GM12878 (cell line): ENCODE measurements at regions not wholly inside any gene's neighbourhood (a gene's known extent, or its start where the extent isn't known, plus 50 kb on each side); places are given as distances from the start of the nearest gene placed in this dataset.

Experiments used
- ATAC-seq: fragments of 200-7000 bp; cut with Tn5 transposase; 3 replicates; pipeline ENCODE4 v1.9.1; 2020; ENCODE audit warnings: mild to moderate bottlenecking, moderate library complexity
- BruUV-seq: library from RNA; stranded (reverse); fragments of 400-500 nt; replicated peaks from 2 replicates; lab custom pipeline; 2021; lab: Mats Ljungman, UMichigan
- CTCF ChIA-PET: fragments of 300-600 bp; sonication (Branson Sonifier 250); formaldehyde crosslinking; extraction: SDS; loops from one replicate; lab custom pipeline; 2021; ENCODE audit warnings: inconsistent platforms; lab: Yijun Ruan, JAX
- POLR2A ChIA-PET: fragments of 350-600 bp; formaldehyde crosslinking; extraction: SDS; loops from one replicate; lab custom pipeline; 2021; ENCODE audit warnings: inconsistent platforms; lab: Charles Lee
- RAD21 ChIA-PET: fragments of 300-600 bp; sonication (Branson Sonifier 250); formaldehyde crosslinking; loops from one replicate; lab custom pipeline; 2023; ENCODE audit warnings: antibody characterized with exemption; ENCODE audit not compliant: unreplicated experiment; lab: Charles Lee
- SMC1A ChIA-PET: fragments of 300-600 bp; sonication (Branson Sonifier 250); formaldehyde crosslinking; loops from one replicate; lab custom pipeline; 2023; ENCODE audit not compliant: unreplicated experiment, uncharacterized antibody; lab: Charles Lee
- DNase-seq: peaks from one replicate; pipeline ENCODE4 v3.0.0-alpha.2; 2011; ENCODE audit warnings: low read depth, low spot score
- FAIRE-seq: peaks from 3 replicates; lab custom pipeline; 2011; peaks lifted over from hg19 to GRCh38; lab: Jason Lieb, UNC
- H2AFZ ChIP-seq: 2 replicates; pipeline ENCODE4 v1.6.0; 2011; ENCODE audit warnings: low read depth, low read length, control low read depth; ENCODE audit not compliant: control insufficient read depth
- H3K27ac ChIP-seq: 2 replicates; pipeline ENCODE4 v1.5.1; 2011; ENCODE audit warnings: control low read depth; ENCODE audit not compliant: control insufficient read depth, insufficient read depth
- H3K27me3 ChIP-seq, 2 experiments: replicated peaks in 1 of 2; 2 replicates each; pipeline versions ENCODE4 v1.6.0 to v1.6.1; 2011; ENCODE audit warnings: low read length in 1 of 2; ENCODE audit not compliant: control insufficient read depth in 2 of 2, insufficient read depth in 2 of 2
- H3K36me3 ChIP-seq, 2 experiments: 2 replicates each; pipeline ENCODE4 v1.5.1; 2011; ENCODE audit warnings: low read length in 1 of 2; ENCODE audit not compliant: control insufficient read depth in 2 of 2, insufficient read depth in 2 of 2
- H3K4me1 ChIP-seq: 2 replicates; pipeline ENCODE4 v1.6.1; 2011; ENCODE audit warnings: mild to moderate bottlenecking, low read length, moderate library complexity, mixed read lengths; ENCODE audit not compliant: control insufficient read depth, insufficient read depth
- H3K4me2 ChIP-seq: 2 replicates; pipeline ENCODE4 v1.6.0; 2011; ENCODE audit warnings: control low read depth; ENCODE audit not compliant: control insufficient read depth, insufficient read depth
- H3K4me3 ChIP-seq: fragments of 200-600 bp; sonication (generic); 2 replicates; pipeline ENCODE4 v1.5.1; 2016
- H3K79me2 ChIP-seq: 2 replicates; pipeline ENCODE4 v1.6.0; 2011; ENCODE audit warnings: low read length; ENCODE audit not compliant: control insufficient read depth, insufficient read depth
- H3K9ac ChIP-seq: 2 replicates; pipeline ENCODE4 v1.8.0; 2011; ENCODE audit warnings: low read length, control low read depth, mixed read lengths; ENCODE audit not compliant: control insufficient read depth, insufficient read depth
- H3K9me3 ChIP-seq: replicated peaks from 3 replicates; pipeline ENCODE4 v1.5.1; 2011; ENCODE audit warnings: mild to moderate bottlenecking, low read length; ENCODE audit not compliant: control insufficient read depth, insufficient read depth
- H4K20me1 ChIP-seq: 2 replicates; pipeline ENCODE4 v1.6.0; 2011; ENCODE audit not compliant: control insufficient read depth, insufficient read depth
- ASH2L ChIP-seq: fragments of 300-600, 200-600 bp; sonication (generic); IDR thresholded peaks from 2 replicates; pipeline ENCODE4 v1.6.1; 2017; ENCODE audit warnings: low read depth, mild to moderate bottlenecking, borderline replicate concordance
- IRF3 ChIP-seq: fragments of 450-650 bp; IDR thresholded peaks from 2 replicates; pipeline ENCODE4 v1.6.1; 2014; ENCODE audit warnings: mild to moderate bottlenecking
- KAT2A ChIP-seq: conservative IDR thresholded peaks from 2 replicates; pipeline ENCODE4 v1.6.1; 2011; ENCODE audit warnings: low read depth, low read length; ENCODE audit not compliant: control insufficient read depth
- NKRF ChIP-seq: fragments of 450-650 bp; conservative IDR thresholded peaks from 2 replicates; pipeline ENCODE4 v1.6.1; 2017; ENCODE audit warnings: mild to moderate bottlenecking, moderate library complexity
- NRF1 ChIP-seq: conservative IDR thresholded peaks from 2 replicates; pipeline ENCODE4 v1.6.1; 2011; ENCODE audit warnings: mild to moderate bottlenecking, low read depth, low read length, improper control_type of control experiment
- POLR2A ChIP-seq: IDR thresholded peaks from 2 replicates; pipeline ENCODE4 v1.6.1; 2011; ENCODE audit warnings: low read depth, mild to moderate bottlenecking, low read length
- RB1 ChIP-seq: fragments of 450-650 bp; formaldehyde crosslinking; IDR thresholded peaks from 2 replicates; pipeline ENCODE4 v1.6.1; 2017; ENCODE audit warnings: mild to moderate bottlenecking, borderline replicate concordance
- RELA ChIP-seq: fragments of 450-650 bp; IDR thresholded peaks from 2 replicates; pipeline ENCODE4 v1.8.0; 2014; ENCODE audit warnings: borderline replicate concordance; ENCODE audit not compliant: partially characterized antibody
- TCF7 ChIP-seq: IDR thresholded peaks from 2 replicates; pipeline ENCODE4 v1.6.1; 2014; ENCODE audit warnings: antibody characterized with exemption, borderline replicate concordance
- ZBED1 ChIP-seq: IDR thresholded peaks from 2 replicates; pipeline ENCODE4 v1.6.1; 2016; ENCODE audit warnings: borderline replicate concordance
- ZNF217 ChIP-seq: fragments of 450-650 bp; IDR thresholded peaks from 2 replicates; pipeline ENCODE4 v1.6.1; 2017; ENCODE audit warnings: antibody characterized with exemption, mild to moderate bottlenecking
- ZNF274 ChIP-seq: IDR thresholded peaks from one replicate; pipeline ENCODE4 v1.8.0; 2011; ENCODE audit not compliant: insufficient read length, insufficient read depth
- ZSCAN29 ChIP-seq: fragments of 450-650 bp; IDR thresholded peaks from 2 replicates; pipeline ENCODE4 v1.6.1; 2017; ENCODE audit warnings: mild to moderate bottlenecking, moderate library complexity
- in situ Hi-C: fragments of 300-500 bp; cut with MboI; formaldehyde crosslinking; loops from 9 replicates; pipeline ENCODE4 v1.14.3; 2018; ENCODE audit warnings: mixed read lengths
- intact Hi-C: fragments of 100-400 bp; cut with micrococcal nuclease; formaldehyde crosslinking; loops from one replicate; pipeline ENCODE4 v1.14.2; 2022; ENCODE audit not compliant: unreplicated experiment

- ChIA-PET POLR2A (no interaction called here), CTCF (no interaction called here), RAD21 (no interaction called here), SMC1A (no interaction called here)
- FAIRE-seq = no peak
- TF ChIP-seq ZBED1 = no peak
- TF ChIP-seq RB1 = no peak
- no peak for TF ChIP-seq ZNF274
- TF ChIP-seq IRF3 = no peak
- intact Hi-C loops = no loop called here
- no peak for ATAC-seq
- Histone ChIP-seq H3K4me2 (no peak overlapping the region), H3K27me3 (no peaks in the 10 kb centered on the region), H2AFZ (no peak overlapping the region), H3K79me2 (no peaks in the 10 kb centered on the region), H3K36me3 (no peaks in the 10 kb centered on the region), H3K27ac (no peak overlapping the region), H4K20me1 (no peaks in the 10 kb centered on the region), H3K4me3 (no peak overlapping the region), H3K9ac (no peak overlapping the region), H3K9me3 (no peaks in the 10 kb centered on the region), H3K4me1 (no peaks in the 10 kb centered on the region)
- in situ Hi-C loops = no loop called here
- no TSS peak for BruUV-seq
- DNase-seq = no peak
Observed at GRCh38 chr21:28299946-28300345, 692.7 kb downstream of the LTN1 start.

GRCh38 chr21:28298251-28298672 lies 694.4 kb downstream of the LTN1 start:
- no peak for FAIRE-seq
- H3K4me3 ChIP-seq = no peak overlapping the region
- no peak overlapping the region for H3K9ac ChIP-seq
- no peak overlapping the region for H3K4me2 ChIP-seq
- no TSS peak for BruUV-seq
- H3K27ac ChIP-seq = no peak overlapping the region
- no peaks in the 10 kb centered on the region for H3K36me3 ChIP-seq
- in situ Hi-C loops (no loop called here), intact Hi-C loops (no loop called here)
- ChIA-PET SMC1A (no interaction called here), POLR2A (no interaction called here), CTCF (no interaction called here), RAD21 (no interaction called here)
- H2AFZ ChIP-seq = no peak overlapping the region
- H3K9me3 ChIP-seq = no peaks in the 10 kb centered on the region
- DNase-seq = no peak
- no peaks in the 10 kb centered on the region for H3K27me3 ChIP-seq
- no peaks in the 10 kb centered on the region for H3K4me1 ChIP-seq
- no peaks in the 10 kb centered on the region for H3K79me2 ChIP-seq
- no peaks in the 10 kb centered on the region for H4K20me1 ChIP-seq
- no peak for ATAC-seq
- TF ChIP-seq TCF7 (no peak), RELA (no peak), ZNF217 (no peak), NKRF (no peak), ASH2L (no peak), NRF1 (no peak), ZSCAN29 (no peak), KAT2A (no peak), POLR2A (no peak)
